ENCODE measurements at regions not wholly inside any gene's neighbourhood (a gene's known extent, or its start where the extent isn't known, plus 50 kb on each side); places are given as distances from the start of the nearest gene placed in this dataset.
"Not testable (repeated sequence)": the region's sequence is repeated elsewhere in the genome, so short reads cannot be mapped to it uniquely, and the experiment has no call there.

DNA sequence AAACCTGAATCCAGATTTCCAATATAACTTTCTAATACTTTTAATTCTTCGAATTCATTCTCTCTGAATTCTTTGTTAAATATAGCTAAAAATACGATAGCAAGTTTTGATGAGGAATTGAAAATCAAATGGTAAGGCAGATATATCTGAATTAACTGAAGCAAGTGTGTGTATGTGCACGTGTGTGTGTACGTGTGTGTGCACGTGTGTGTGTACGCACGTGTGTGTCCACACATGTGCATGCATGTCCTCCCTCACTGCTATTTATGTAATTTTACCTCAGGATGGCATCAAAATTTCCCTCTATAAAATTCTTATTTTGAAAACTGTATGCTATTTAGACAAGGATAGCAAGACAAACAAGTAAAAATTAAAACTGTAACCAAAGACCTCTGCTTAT lies 961.3 kb upstream of the CNTN5 start:
- TF ChIP-seq, protein P1, sequence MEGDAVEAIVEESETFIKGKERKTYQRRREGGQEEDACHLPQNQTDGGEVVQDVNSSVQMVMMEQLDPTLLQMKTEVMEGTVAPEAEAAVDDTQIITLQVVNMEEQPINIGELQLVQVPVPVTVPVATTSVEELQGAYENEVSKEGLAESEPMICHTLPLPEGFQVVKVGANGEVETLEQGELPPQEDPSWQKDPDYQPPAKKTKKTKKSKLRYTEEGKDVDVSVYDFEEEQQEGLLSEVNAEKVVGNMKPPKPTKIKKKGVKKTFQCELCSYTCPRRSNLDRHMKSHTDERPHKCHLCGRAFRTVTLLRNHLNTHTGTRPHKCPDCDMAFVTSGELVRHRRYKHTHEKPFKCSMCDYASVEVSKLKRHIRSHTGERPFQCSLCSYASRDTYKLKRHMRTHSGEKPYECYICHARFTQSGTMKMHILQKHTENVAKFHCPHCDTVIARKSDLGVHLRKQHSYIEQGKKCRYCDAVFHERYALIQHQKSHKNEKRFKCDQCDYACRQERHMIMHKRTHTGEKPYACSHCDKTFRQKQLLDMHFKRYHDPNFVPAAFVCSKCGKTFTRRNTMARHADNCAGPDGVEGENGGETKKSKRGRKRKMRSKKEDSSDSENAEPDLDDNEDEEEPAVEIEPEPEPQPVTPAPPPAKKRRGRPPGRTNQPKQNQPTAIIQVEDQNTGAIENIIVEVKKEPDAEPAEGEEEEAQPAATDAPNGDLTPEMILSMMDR (IDR thresholded peaks at IDR 0.05; ENCODE audit: low read depth, low read length), result no peak
- TF ChIP-seq, protein P2, sequence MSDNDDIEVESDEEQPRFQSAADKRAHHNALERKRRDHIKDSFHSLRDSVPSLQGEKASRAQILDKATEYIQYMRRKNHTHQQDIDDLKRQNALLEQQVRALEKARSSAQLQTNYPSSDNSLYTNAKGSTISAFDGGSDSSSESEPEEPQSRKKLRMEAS (IDR thresholded peaks at IDR 0.05; ENCODE audit: low read depth, low read length), result no peak
- TF ChIP-seq MYC (IDR thresholded peaks at IDR 0.05; ENCODE audit: low read depth, low read length) (no peak), POLR2A (IDR thresholded peaks at IDR 0.05; ENCODE audit: extremely low read depth, insufficient read length) (no peak)
- H3K4me3 ChIP-seq (ENCODE audit: low read depth, low read length), result no peak overlapping the region
- DNase-seq (ENCODE audit: low read depth), result no peak

DNA sequence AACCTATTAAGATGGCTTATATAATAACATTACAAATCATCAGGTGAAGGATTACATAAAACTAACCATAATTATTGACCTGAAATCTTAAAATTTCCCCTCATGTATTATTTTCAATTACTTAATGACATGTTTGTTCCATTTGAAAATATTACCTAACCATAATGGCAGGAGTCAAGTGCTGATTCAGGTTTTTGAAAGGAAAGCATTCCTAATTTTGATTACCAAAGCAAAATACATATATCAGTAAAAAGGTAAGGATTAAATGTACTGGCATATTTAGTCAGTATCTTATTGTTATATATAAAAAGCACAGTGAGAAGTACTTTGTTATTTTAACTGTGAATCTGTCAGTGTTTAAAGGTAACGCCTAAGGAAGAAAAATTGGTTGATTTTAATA lies 960.0 kb upstream of the CNTN5 start:
- no peak for DNase-seq (ENCODE audit: low read depth)
- TF ChIP-seq, protein P2 (IDR thresholded peaks at IDR 0.05; ENCODE audit: low read depth, low read length), result no peak
- no peak for TF ChIP-seq POLR2A (IDR thresholded peaks at IDR 0.05; ENCODE audit: extremely low read depth, insufficient read length)
- TF ChIP-seq, protein P1 (IDR thresholded peaks at IDR 0.05; ENCODE audit: low read depth, low read length), result no peak
- TF ChIP-seq MYC (IDR thresholded peaks at IDR 0.05; ENCODE audit: low read depth, low read length), result no peak
- H3K4me3 ChIP-seq (ENCODE audit: low read depth, low read length), result no peak overlapping the region

DNA sequence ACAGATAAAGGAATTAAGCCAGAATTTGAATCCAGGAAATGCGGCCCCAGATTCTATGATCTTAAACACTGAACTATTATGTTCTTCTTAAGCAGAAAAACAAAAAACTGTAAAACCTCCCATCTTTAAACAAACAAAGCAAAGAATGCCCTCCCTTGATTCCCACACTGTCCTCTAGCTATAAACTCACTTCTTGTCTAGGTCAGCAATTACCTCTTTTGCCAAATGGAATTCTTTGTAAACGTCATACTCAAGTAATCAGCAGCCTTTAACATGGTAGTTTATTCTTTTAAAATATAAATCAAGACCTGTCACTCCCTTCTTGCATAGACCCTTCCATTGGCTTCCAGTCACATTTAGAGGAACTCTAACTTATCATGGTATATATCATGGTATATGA lies 958.9 kb upstream of the CNTN5 start:
- no peak overlapping the region for H3K4me3 ChIP-seq (ENCODE audit: low read depth, low read length)
- no peak for DNase-seq (ENCODE audit: low read depth)
- TF ChIP-seq, protein P1 (IDR thresholded peaks at IDR 0.05; ENCODE audit: low read depth, low read length), result no peak
- TF ChIP-seq POLR2A (IDR thresholded peaks at IDR 0.05; ENCODE audit: extremely low read depth, insufficient read length), result no peak
- TF ChIP-seq MYC (IDR thresholded peaks at IDR 0.05; ENCODE audit: low read depth, low read length), result no peak
- TF ChIP-seq, protein P2 (IDR thresholded peaks at IDR 0.05; ENCODE audit: low read depth, low read length), result no peak

DNA sequence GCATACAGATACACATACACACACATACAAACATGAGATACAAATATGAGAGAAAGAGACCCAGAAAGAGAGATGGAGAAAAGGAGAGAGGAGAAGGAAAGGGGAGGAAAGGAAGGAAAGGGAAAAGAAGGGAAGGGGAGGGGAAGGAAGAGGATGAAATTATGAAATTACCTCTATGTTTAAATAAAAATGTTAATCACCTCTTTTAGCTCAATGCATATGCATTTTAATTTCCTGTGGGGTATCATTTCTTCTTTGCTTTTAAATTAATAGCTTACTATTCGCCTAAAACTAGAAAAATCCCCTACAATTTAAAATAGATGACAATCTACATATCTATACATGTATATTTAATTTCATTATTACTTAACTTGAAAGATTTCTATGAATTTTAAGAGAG lies 958.0 kb upstream of the CNTN5 start:
- DNase-seq (ENCODE audit: low read depth), result no peak
- TF ChIP-seq MYC (IDR thresholded peaks at IDR 0.05; ENCODE audit: low read depth, low read length) (no peak), POLR2A (IDR thresholded peaks at IDR 0.05; ENCODE audit: extremely low read depth, insufficient read length) (no peak)
- TF ChIP-seq, protein P1 (IDR thresholded peaks at IDR 0.05; ENCODE audit: low read depth, low read length), result no peak
- TF ChIP-seq, protein P2 (IDR thresholded peaks at IDR 0.05; ENCODE audit: low read depth, low read length), result no peak
- H3K4me3 ChIP-seq (ENCODE audit: low read depth, low read length), result no peak overlapping the region

DNA sequence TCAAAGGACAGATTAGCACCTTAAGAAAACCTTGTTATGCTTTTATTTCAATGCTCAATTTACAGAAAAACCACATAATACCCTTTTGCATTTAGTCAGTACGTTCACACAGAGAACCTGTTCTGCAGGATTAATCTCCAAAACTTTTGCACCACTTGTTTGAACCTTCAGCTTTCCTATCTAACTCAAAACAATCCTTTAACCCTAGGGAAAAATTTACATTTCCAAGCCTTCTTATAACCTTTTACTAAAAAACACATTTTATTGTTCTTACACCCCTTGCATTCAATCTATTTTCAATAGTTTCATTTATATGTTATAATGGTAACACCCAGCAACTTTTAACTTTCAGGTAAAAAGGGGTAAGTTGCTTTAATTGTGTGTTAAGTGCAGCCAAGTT lies 952.5 kb upstream of the CNTN5 start:
- DNase-seq (ENCODE audit: low read depth), result no peak
- H3K4me3 ChIP-seq (ENCODE audit: low read depth, low read length), result no peak overlapping the region
- TF ChIP-seq, protein P2 (IDR thresholded peaks at IDR 0.05; ENCODE audit: low read depth, low read length), result no peak
- no peak for TF ChIP-seq POLR2A (IDR thresholded peaks at IDR 0.05; ENCODE audit: extremely low read depth, insufficient read length)
- TF ChIP-seq, protein P1 (IDR thresholded peaks at IDR 0.05; ENCODE audit: low read depth, low read length), result no peak
- TF ChIP-seq MYC (IDR thresholded peaks at IDR 0.05; ENCODE audit: low read depth, low read length), result no peak

DNA sequence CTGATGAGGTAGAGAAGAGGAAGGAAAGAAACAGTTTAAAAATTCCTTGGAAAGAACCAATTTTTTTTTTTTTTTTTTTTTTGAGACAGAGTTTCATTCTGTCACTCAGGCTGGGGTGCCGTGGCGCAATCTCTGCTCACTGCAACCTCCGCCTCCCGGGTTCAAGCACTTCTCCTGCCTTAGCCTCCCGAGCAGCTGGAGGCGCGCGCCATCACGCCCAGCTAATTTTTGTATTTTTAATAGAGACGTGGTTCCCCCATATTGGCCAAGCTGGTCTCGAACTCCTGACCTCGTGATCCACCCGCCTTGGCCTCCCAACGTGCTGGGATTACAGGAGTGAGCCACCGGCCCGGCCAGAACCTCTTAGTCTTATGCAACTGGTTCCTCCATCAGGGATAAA lies 951.6 kb upstream of the CNTN5 start:
- not testable (repeated sequence) for DNase-seq (ENCODE audit: low read depth); H3K4me3 ChIP-seq (ENCODE audit: low read depth, low read length)

All from NB4 (cell line).